NCI-H2227 (cell line): ENCODE measurements at regions not wholly inside any gene's neighbourhood (a gene's known extent, or its start where the extent isn't known, plus 50 kb on each side); places are given as distances from the start of the nearest gene placed in this dataset.
"Not testable (repeated sequence)": the region's sequence is repeated elsewhere in the genome, so short reads cannot be mapped to it uniquely, and the experiment has no call there.

Experiments used
- DNase-seq: peaks from one replicate; lab custom pipeline; 2025; ENCODE audit not compliant: unreplicated experiment; lab: John Stamatoyannopoulos, UW

DNA sequence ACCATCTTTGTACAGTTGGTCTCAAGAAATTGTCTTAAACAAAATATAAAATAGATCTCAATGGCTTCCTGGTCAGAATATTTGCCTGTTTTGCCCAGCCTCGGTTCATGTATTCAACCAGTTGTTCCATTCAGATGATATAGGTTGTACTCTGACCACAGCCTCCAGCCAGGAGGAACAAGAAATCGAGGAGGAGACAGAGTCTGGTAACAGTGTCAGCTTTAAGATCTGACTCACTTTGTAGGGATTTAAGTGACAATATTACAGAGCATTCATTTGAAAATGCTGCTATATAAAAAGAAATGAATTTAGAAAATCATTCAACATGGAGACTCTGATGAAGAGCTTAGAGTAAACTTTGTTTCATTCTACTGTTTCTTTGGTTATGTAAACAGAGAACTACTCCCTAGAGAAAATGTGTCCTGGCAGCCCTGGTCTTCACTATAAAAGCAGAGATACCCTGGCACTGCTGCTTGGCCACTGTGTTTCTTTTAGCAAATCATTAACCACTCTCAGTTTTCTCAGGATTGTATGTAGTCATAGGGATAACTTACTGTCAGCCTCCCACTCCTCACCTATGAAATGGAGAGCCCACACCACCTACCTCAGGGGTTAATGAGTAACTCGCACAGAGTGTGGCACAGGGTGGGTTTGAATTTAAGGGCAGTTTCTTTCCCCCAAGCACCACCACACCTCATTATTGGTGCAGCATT is 53.5 kb downstream of the PAGE2 start:
- no peak for DNase-seq

GRCh38 chrX:55142919-55143310 is 54.1 kb downstream of the PAGE2 start:
- DNase-seq: no peak

DNA sequence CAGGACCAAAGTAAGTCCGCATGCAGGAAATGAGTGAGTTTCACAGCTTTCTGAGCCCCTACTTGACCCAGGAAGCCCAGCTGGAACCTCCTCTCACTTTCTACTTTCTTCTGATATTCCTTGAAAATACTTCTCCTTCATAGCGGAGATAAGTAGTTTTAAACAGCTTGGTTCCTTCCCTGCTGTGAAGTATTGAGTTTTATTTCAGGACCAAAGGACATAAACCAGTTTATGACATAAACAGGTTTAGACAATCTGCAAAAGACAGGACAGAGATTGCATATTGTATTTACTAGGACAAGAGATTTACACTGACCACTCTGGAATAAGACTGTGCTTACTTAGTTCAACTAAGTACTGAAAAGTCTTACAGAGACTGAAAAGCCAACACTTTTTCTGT is 54.8 kb downstream of the PAGE2 start:
- no peak for DNase-seq

- no peak for DNase-seq
These were observed 55.9 kb downstream of the PAGE2 start for GRCh38 chrX:55144697-55145096.

- no peak for DNase-seq
These were observed 60.4 kb downstream of the PAGE2 start for GRCh38 chrX:55149242-55149641.

DNA sequence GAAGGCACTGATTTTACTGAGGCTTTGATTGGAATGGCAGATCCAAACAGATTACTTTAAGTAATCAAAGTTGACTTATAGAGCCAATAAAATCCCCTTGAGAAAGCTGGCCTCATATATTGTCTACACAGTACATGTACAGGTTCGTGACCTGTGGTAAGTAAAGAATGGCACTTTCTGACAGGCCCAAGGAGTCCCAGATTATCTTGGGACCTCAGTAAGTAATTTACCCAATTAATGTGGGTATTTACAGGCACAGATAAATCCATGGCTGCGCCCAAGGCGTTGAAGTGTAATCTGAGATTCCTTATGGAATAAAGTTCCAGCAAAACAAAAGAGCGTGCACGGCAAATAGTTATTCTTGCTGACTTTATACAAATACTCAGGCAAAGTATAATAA is 62.4 kb downstream of the PAGE2 start:
- no peak for DNase-seq

DNA sequence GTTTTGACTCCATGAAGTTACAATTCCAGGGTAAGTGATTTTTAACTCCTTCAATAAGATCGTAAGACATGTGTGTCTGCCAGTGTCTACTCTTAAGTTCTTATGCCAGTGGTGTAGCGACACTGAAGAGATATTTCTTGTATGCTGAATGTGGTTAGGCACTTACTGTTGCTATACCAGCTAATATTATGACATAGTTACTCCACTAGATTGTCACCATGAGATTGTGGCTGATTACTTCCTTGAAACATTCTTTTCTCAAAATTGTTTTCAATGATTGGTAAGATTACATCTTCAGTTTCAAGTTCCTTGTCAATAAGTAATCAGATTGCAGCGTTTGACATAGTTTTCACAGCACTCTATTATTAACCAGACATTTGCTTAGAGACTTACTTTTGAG is 60.6 kb upstream of the PAGE5 start:
- no peak for DNase-seq

GRCh38 chrX:55160685-55161552 is 59.2 kb upstream of the PAGE5 start:
- peak; percentile 96 for DNase-seq

GRCh38 chrX:55161581-55161980 is 58.6 kb upstream of the PAGE5 start:
- DNase-seq: peak; percentile 28

GRCh38 chrX:55163171-55163570 is 57.0 kb upstream of the PAGE5 start:
- DNase-seq: no peak

DNA sequence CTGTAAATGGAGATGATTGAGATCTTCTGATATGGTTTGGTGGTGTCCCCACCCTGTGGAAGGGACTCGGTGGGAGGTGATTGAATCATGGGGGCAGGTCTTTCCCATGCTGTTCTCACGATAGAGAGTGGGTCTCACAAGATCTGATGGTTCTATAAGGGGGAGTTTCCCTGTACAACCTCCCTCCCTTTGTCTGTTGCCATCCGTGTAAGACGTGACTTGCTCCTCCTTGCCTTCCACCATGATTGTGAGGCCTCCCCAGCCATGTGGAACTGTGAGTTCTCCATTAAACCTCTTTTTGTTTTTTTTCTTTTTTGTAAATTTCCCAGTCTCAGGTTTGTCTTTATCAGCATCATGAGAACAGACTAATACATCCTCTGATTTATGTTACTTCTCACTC is 55.1 kb upstream of the PAGE5 start:
- DNase-seq: not testable (repeated sequence)

DNA sequence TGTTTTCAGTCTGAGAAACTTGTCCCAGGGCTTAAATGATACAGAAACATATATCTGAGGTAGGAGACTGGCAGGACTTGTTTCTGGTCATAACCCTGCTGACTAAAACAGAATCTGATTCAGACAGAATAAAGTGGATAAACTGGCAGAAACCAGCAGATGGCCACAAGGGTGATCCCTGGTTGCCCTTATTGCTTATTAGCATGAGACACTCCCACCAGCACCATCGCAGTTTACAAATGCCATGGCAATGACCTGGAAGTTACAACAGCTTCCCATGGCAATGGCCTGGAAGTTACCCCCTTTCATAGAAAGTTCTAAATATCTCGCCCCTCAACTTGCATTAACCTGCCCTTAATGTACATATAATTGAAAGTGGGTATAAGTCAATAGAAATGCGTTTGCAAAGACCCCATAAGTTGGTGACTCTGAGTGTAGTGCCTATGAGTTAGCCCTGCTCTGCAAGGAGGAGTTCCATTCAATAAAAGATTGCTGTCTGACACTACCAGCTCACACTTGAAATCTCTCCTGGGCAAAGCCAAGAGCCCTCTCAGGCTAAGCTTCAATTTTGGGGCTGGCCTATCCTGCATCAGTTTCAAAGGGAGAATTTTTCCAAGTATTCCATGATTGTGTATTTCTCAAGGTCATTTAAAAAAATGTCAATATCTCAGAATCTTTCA is 52.9 kb upstream of the PAGE5 start:
- DNase-seq: no peak

DNA sequence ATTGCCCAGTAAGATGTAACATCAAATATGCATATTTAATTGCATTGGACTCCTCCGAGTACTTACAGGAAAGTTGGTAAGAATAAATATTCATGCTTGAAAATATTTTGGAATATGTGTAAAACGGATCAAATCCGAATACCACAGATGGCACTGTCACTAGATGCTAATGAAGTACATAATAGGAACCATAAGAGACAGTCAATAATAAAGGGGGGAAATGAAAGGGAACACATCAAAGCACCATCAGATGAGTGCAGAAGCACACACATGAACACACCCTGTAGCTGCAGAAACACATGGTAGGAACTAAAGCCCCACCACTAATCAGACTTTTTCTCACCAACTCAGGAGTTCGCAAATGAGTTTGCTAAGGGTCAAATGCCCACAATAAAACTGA is 52.2 kb upstream of the PAGE5 start:
- DNase-seq: no peak

- DNase-seq: no peak
These were observed 50.4 kb upstream of the PAGE5 start for GRCh38 chrX:55169782-55170181.
